B cell (primary cell): ENCODE measurements at regions not wholly inside any gene's neighbourhood (a gene's known extent, or its start where the extent isn't known, plus 50 kb on each side); places are given as distances from the start of the nearest gene placed in this dataset.

Experiments used
- ATAC-seq: fragments of 200-7000 bp; cut with Tn5 transposase; one replicate; pipeline ENCODE4 v1.10.0; 2021; ENCODE audit warnings: low read depth, mild to moderate bottlenecking, moderate number of reproducible peaks, moderate library complexity
- CTCF ChIA-PET: fragments of 350-600 bp; sonication (Branson Sonifier 250); formaldehyde crosslinking; loops from one replicate; lab custom pipeline; 2021; ENCODE audit warnings: antibody characterized with exemption, inconsistent platforms; lab: Charles Lee
- POLR2A ChIA-PET: fragments of 350-600 bp; sonication (Branson Sonifier 250); formaldehyde crosslinking; loops from one replicate; lab custom pipeline; 2021; ENCODE audit warnings: antibody characterized with exemption; lab: Charles Lee
- DNase-seq: peaks from one replicate; pipeline ENCODE4 v3.0.0; 2013
- H2AFZ ChIP-seq: 2 replicates; pipeline ENCODE4 v1.6.1; 2012; ENCODE audit warnings: mild to moderate bottlenecking, low read depth, low read length; ENCODE audit not compliant: insufficient read depth, poor library complexity, severe bottlenecking
- H3K27ac ChIP-seq, 2 donors: 1 replicate in 1 of 2; 2 replicates in 1 of 2; pipeline ENCODE4 v1.5.1; 2012 to 2013; ENCODE audit warnings: low read length in 2 of 2, mild to moderate bottlenecking in 2 of 2, moderate library complexity in 1 of 2
- H3K27me3 ChIP-seq, 4 experiments: fragments of 200-600 bp in 1 of 4; sonication (generic) in 1 of 4; replicated peaks in 1 of 4; 1 replicate in 2 of 4; 2 replicates in 2 of 4; pipeline versions ENCODE4 v1.6.1 to v1.7.0; 2013 to 2016; ENCODE audit warnings: low read length in 3 of 4, mild to moderate bottlenecking in 2 of 4, mixed read lengths in 1 of 4, moderate library complexity in 1 of 4; ENCODE audit not compliant: insufficient read depth in 4 of 4, control insufficient read depth in 3 of 4; ENCODE audit errors: control extremely low read depth in 1 of 4
- H3K36me3 ChIP-seq, 2 experiments: replicated peaks in 1 of 2; 1 replicate in 1 of 2; 2 replicates in 1 of 2; pipeline versions ENCODE4 v1.6.1 to v1.7.1; 2013; ENCODE audit warnings: low read length in 1 of 2; ENCODE audit not compliant: insufficient read depth in 2 of 2, control insufficient read depth in 1 of 2; ENCODE audit errors: control extremely low read depth in 1 of 2, extremely low read depth in 1 of 2
- H3K4me1 ChIP-seq, 2 donors: fragments of 200-600 bp in 1 of 2; sonication (generic) in 1 of 2; 1 replicate in 1 of 2; 2 replicates in 1 of 2; pipeline versions ENCODE4 v1.5.1 to v1.6.1; 2013 to 2017; ENCODE audit warnings: low read length in 2 of 2; ENCODE audit not compliant: control insufficient read depth in 2 of 2, insufficient read depth in 2 of 2
- H3K4me2 ChIP-seq: replicated peaks from 2 replicates; pipeline ENCODE3; 2012; ENCODE audit warnings: mild to moderate bottlenecking, low read depth, low read length; ENCODE audit not compliant: poor library complexity, severe bottlenecking
- H3K4me3 ChIP-seq, 5 experiments: fragments of 200-600 bp in 1 of 5; sonication (generic) in 1 of 5; 1 replicate in 3 of 5; 2 replicates in 2 of 5; pipeline versions ENCODE4 v1.5.1 to v1.7.0; 2011 to 2016; ENCODE audit warnings: low read length in 4 of 5, mild to moderate bottlenecking in 4 of 5, low read depth in 2 of 5, control low read depth in 1 of 5, moderate library complexity in 1 of 5; ENCODE audit not compliant: insufficient read depth in 1 of 5; ENCODE audit errors: control extremely low read depth in 1 of 5, extremely low read depth in 1 of 5
- H3K79me2 ChIP-seq: fragments of 200-600 bp; sonication (generic); one replicate; pipeline ENCODE4 v1.6.0; 2016; ENCODE audit warnings: low read length; ENCODE audit not compliant: control insufficient read depth, insufficient read depth
- H3K9ac ChIP-seq: fragments of 200-600 bp; sonication (generic); 2 replicates; pipeline ENCODE4 v1.6.1; 2017; ENCODE audit warnings: mild to moderate bottlenecking, low read length, moderate library complexity
- H3K9me3 ChIP-seq, 3 donors: one replicate each; pipeline versions ENCODE4 v1.6.1 to v1.7.1; 2013; ENCODE audit warnings: low read length in 2 of 3; ENCODE audit not compliant: control insufficient read depth in 2 of 3, insufficient read depth in 1 of 3; ENCODE audit errors: control extremely low read depth in 1 of 3
- H4K20me1 ChIP-seq: 2 replicates; pipeline ENCODE4 v1.6.0; 2012; ENCODE audit warnings: mild to moderate bottlenecking, low read length; ENCODE audit not compliant: insufficient read depth, control insufficient read depth, poor library complexity, severe bottlenecking
- H3K27ac Mint-ChIP-seq: one replicate; pipeline ENCODE4 v1.8.0; 2021; ENCODE audit warnings: mixed read lengths
- H3K27me3 Mint-ChIP-seq: one replicate; pipeline ENCODE4 v1.8.0; 2021; ENCODE audit warnings: mixed read lengths
- H3K4me1 Mint-ChIP-seq: one replicate; pipeline ENCODE4 v1.8.0; 2021; ENCODE audit warnings: mixed read lengths
- H3K4me3 Mint-ChIP-seq: one replicate; pipeline ENCODE4 v1.8.0; 2021; ENCODE audit warnings: mixed read lengths
- H3K9me3 Mint-ChIP-seq: one replicate; pipeline ENCODE4 v1.8.0; 2022; ENCODE audit warnings: mixed read lengths; ENCODE audit not compliant: insufficient read depth
- CTCF ChIP-seq: fragments of 200-600 bp; IDR thresholded peaks from one replicate; pipeline ENCODE4 v1.8.0; 2022; ENCODE audit warnings: antibody characterized with exemption, mild to moderate bottlenecking
- EZH2 ChIP-seq: IDR thresholded peaks from 2 replicates; pipeline ENCODE4 v1.6.1; 2012; ENCODE audit warnings: borderline replicate concordance, low read depth, mild to moderate bottlenecking, moderate library complexity, low read length; ENCODE audit not compliant: insufficient read depth, poor library complexity, severe bottlenecking
- WGBS: methylation state at CpG from one replicate; pipeline ENCODE4 v1.1.5; 2013; ENCODE audit warnings: missing lambda C conversion rate; ENCODE audit not compliant: insufficient coverage; 5-methylcytosine and 5-hydroxymethylcytosine counted together
- intact Hi-C: fragments of 100-400 bp; cut with micrococcal nuclease; formaldehyde crosslinking; loops from one replicate; pipeline ENCODE4 v1.10.0; 2022

GRCh38 chr16:86354641-86355513, 155.4 kb upstream of the FOXF1 start:
- peaks cover 56% of the 10 kb centered on the region for H3K27me3 Mint-ChIP-seq
- ATAC-seq: no peak
- Histone ChIP-seq H2AFZ (no peak overlapping the region), H3K9ac (no peak overlapping the region), H3K27ac (no peak overlapping the region), H3K4me1 (no peaks in the 10 kb centered on the region), H3K4me3 (no peak overlapping the region), H3K27me3 (peaks cover 0 to 14% (median 0%) of the 10 kb centered on the region in 4 experiments), H3K36me3 (no peaks in the 10 kb centered on the region), H4K20me1 (no peaks in the 10 kb centered on the region), H3K79me2 (no peaks in the 10 kb centered on the region), H3K4me2 (no peak overlapping the region), H3K9me3 (peaks cover 0 to 22% (median 0%) of the 10 kb centered on the region in 3 donors)
- intact Hi-C loops: no loop called here
- no peak overlapping the region for H3K27ac Mint-ChIP-seq
- no peak overlapping the region for H3K4me3 Mint-ChIP-seq
- 54% methylated on average over 5 of the region's 7 CpGs for WGBS
- no peaks in the 10 kb centered on the region for H3K4me1 Mint-ChIP-seq
- CTCF ChIA-PET: no interaction called here
- peaks cover 7% of the 10 kb centered on the region for H3K9me3 Mint-ChIP-seq
- DNase-seq: no peak
- TF ChIP-seq CTCF (no peak), EZH2 (no peak)
- POLR2A ChIA-PET: no interaction called here

- Histone ChIP-seq H3K27me3 (peaks cover 0 to 10% (median 0%) of the 10 kb centered on the region in 4 experiments), H4K20me1 (no peaks in the 10 kb centered on the region), H3K4me2 (no peak overlapping the region), H3K27ac (no peak overlapping the region), H3K4me3 (no peak overlapping the region), H3K9me3 (peaks cover 0 to 25% (median 0%) of the 10 kb centered on the region in 3 donors), H3K79me2 (no peaks in the 10 kb centered on the region), H3K36me3 (no peaks in the 10 kb centered on the region), H3K9ac (no peak overlapping the region), H2AFZ (no peak overlapping the region), H3K4me1 (no peaks in the 10 kb centered on the region)
- DNase-seq (no peak), ATAC-seq (no peak)
- Mint-ChIP-seq H3K27ac (no peak overlapping the region), H3K4me1 (no peaks in the 10 kb centered on the region), H3K9me3 (peaks cover 7% of the 10 kb centered on the region), H3K4me3 (no peak overlapping the region), H3K27me3 (peaks cover 52% of the 10 kb centered on the region)
- intact Hi-C loops: no loop called here
- no peak for TF ChIP-seq CTCF
- WGBS: 77% methylated on average over 4 of the region's 5 CpGs
- POLR2A ChIA-PET: no interaction called here
- CTCF ChIA-PET: no interaction called here
Observed at GRCh38 chr16:86355531-86355930, 154.8 kb upstream of the FOXF1 start.
